ENCODE measurements at regions not wholly inside any gene's neighbourhood (a gene's known extent, or its start where the extent isn't known, plus 50 kb on each side); places are given as distances from the start of the nearest gene placed in this dataset.
"Not testable (repeated sequence)": the region's sequence is repeated elsewhere in the genome, so short reads cannot be mapped to it uniquely, and the experiment has no call there.

DNA sequence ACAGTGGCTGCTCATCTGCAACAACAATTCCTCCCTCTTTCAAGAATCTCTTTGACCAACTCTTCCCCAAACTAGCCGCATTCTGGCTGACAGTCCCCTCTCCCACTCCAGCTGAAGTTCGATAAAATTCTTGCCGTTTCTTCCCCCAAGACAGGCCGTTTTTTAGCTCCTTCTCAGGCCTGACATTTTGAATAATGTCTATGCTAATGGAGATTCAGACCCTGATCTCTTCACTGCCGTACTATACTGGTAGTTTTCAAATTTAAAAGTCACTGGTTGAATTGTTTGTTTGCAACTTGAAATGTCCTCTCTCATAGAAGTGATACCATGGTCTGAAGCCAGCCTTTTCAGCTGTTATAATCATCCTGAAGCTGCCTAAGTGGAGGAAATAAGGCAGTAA lies 65.9 kb upstream of the AMN1 start:
- TF ChIP-seq, protein P1, sequence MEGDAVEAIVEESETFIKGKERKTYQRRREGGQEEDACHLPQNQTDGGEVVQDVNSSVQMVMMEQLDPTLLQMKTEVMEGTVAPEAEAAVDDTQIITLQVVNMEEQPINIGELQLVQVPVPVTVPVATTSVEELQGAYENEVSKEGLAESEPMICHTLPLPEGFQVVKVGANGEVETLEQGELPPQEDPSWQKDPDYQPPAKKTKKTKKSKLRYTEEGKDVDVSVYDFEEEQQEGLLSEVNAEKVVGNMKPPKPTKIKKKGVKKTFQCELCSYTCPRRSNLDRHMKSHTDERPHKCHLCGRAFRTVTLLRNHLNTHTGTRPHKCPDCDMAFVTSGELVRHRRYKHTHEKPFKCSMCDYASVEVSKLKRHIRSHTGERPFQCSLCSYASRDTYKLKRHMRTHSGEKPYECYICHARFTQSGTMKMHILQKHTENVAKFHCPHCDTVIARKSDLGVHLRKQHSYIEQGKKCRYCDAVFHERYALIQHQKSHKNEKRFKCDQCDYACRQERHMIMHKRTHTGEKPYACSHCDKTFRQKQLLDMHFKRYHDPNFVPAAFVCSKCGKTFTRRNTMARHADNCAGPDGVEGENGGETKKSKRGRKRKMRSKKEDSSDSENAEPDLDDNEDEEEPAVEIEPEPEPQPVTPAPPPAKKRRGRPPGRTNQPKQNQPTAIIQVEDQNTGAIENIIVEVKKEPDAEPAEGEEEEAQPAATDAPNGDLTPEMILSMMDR (IDR thresholded peaks at IDR 0.05 in 4 of 5, conservative IDR thresholded peaks at IDR 0.05 in 1 of 5), result no peak
- no peak for TF ChIP-seq POLR2A (IDR thresholded peaks at IDR 0.05)
- Histone ChIP-seq H3K9me3 (no peaks in the 10 kb centered on the region), H3K27ac (no peak overlapping the region), H3K27me3 (no peaks in the 10 kb centered on the region), H3K4me1 (no peaks in the 10 kb centered on the region), H3K36me3 (no peaks in the 10 kb centered on the region), H3K4me3 (no peak overlapping the region)
- no peak for ATAC-seq
- in situ Hi-C loops (cut with MboI; ENCODE audit: low sequenced_read_pairs in 4 of 4), result no loop called here
- intact Hi-C loops (cut with DNase I; ENCODE audit: low total_unique reads), result no loop called here
- no peak for DNase-seq

DNA sequence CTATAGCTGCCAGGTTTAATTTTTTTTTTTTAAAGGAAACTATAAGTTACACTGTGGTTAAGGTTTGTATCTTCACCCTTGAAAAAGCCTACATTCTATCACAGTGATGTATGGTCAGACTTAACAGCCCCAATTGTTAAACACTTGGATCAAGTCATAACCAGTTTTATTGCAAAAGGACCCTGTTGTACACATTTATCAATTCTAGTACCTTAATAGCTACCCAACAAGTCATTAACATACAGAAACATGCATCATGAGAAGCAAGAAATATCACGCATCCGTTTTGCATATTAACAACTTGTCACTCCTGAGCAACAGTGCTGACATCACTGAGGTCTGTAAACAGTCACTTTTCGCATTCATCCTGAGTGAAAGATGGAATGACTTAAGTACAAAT lies 62.4 kb upstream of the AMN1 start:
- ATAC-seq; in situ Hi-C loops (cut with MboI; ENCODE audit: low sequenced_read_pairs in 4 of 4): not testable (repeated sequence)

DNA sequence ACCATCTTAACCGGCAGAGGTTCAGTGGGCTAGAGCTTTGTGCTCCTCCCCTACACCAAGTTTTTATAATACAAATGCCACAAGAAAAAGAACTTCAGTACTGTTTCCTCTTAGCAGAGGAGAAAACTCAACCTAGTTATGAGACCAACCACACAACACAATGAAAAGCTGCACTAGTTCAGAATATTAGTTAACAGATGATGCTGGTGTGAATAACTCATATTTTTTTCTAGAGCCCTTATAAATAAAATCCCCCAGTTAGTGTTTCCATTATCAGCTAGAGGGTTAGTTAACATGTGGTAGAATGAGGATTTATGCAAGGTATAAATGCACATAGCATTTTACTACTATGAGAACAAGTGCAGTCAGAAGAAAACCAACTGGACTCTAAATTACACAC lies 61.9 kb upstream of the AMN1 start:
- H3K27me3 ChIP-seq, result no peaks in the 10 kb centered on the region
- H3K27ac ChIP-seq, result no peak overlapping the region
- no peak for ATAC-seq
- in situ Hi-C loops (cut with MboI; ENCODE audit: low sequenced_read_pairs in 4 of 4) (no loop called here), intact Hi-C loops (cut with DNase I; ENCODE audit: low total_unique reads) (no loop called here)
- no peak for DNase-seq
- no peaks in the 10 kb centered on the region for H3K36me3 ChIP-seq
- no peaks in the 10 kb centered on the region for H3K9me3 ChIP-seq
- TF ChIP-seq POLR2A (IDR thresholded peaks at IDR 0.05), result no peak
- TF ChIP-seq, protein P1 (IDR thresholded peaks at IDR 0.05 in 4 of 5, conservative IDR thresholded peaks at IDR 0.05 in 1 of 5), result no peak
- H3K4me3 ChIP-seq, result no peak overlapping the region
- H3K4me1 ChIP-seq, result no peaks in the 10 kb centered on the region

More for the DNA sequence above, 62.4 kb upstream of the AMN1 start:
- H3K36me3 ChIP-seq; H3K27me3 ChIP-seq; H3K9me3 ChIP-seq; H3K4me1 ChIP-seq; H3K4me3 ChIP-seq; H3K27ac ChIP-seq; intact Hi-C loops (cut with DNase I; ENCODE audit: low total_unique reads); DNase-seq: not testable (repeated sequence)

DNA sequence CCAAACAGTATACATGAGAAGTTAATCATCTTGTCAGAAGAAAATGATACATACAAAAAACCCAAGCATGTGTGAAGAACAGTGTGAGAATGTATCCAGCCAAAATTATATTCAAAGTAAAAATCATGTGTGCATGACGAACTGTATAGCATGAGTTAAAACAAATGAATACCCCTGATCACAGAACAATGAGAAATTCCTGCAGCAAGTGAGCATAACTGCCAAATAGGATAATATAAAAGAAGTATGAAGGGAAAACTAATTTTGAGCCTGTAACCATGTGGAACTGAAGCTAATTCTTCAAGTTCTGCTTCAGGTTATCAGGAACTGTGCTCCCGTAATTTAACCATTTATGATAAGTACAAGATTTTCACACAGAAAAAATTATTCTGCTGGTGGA lies 56.5 kb upstream of the AMN1 start:
- H3K4me1 ChIP-seq, result no peaks in the 10 kb centered on the region
- H3K4me3 ChIP-seq, result no peak overlapping the region
- in situ Hi-C loops (cut with MboI; ENCODE audit: low sequenced_read_pairs in 4 of 4) (no loop called here), intact Hi-C loops (cut with DNase I; ENCODE audit: low total_unique reads) (no loop called here)
- no peak overlapping the region for H3K27ac ChIP-seq
- H3K36me3 ChIP-seq, result no peaks in the 10 kb centered on the region
- ATAC-seq (no peak), DNase-seq (no peak)
- TF ChIP-seq POLR2A (IDR thresholded peaks at IDR 0.05), result no peak
- TF ChIP-seq, protein P1 (IDR thresholded peaks at IDR 0.05 in 4 of 5, conservative IDR thresholded peaks at IDR 0.05 in 1 of 5), result no peak
- no peaks in the 10 kb centered on the region for H3K9me3 ChIP-seq
- H3K27me3 ChIP-seq, result no peaks in the 10 kb centered on the region

DNA sequence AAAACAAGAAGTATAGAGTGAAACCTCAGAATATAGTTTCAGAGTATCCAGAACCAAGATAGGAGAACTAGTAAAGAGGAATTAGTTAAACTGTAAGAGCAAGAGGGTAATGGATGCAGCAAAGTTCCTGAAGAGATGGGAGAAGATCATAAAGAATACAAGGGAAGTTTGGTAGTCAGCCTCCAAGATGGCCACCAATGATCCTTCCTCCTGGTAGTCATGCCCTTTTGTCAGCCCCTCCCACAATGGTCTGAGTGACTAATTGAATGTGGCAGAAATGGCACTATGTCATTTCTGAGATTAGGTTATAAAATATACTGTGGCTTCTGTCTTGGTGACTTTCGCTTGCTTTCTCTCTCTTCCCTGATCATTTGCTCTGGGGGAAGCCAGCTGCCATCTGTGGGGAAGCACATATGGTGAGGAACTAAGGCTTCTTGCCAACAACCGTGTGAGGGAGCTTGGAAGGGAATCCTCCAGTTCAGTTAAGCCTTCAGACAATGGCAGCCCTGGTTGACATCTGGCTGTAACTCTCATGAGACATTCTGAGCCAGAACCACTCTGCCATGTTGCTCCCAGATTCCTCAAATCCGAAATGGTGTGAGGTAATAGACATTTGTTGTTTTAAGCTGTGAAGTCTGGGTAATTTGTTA lies 55.3 kb upstream of the AMN1 start:
- Histone ChIP-seq H3K27me3 (no peaks in the 10 kb centered on the region), H3K4me3 (no peak overlapping the region), H3K9me3 (no peaks in the 10 kb centered on the region), H3K36me3 (no peaks in the 10 kb centered on the region), H3K27ac (no peak overlapping the region), H3K4me1 (no peaks in the 10 kb centered on the region)
- ATAC-seq (no peak), DNase-seq (no peak)
- TF ChIP-seq, protein P1 (IDR thresholded peaks at IDR 0.05 in 4 of 5, conservative IDR thresholded peaks at IDR 0.05 in 1 of 5), result no peak
- TF ChIP-seq POLR2A (IDR thresholded peaks at IDR 0.05), result no peak
- in situ Hi-C loops (cut with MboI; ENCODE audit: low sequenced_read_pairs in 4 of 4), result no loop called here
- intact Hi-C loops (cut with DNase I; ENCODE audit: low total_unique reads), result no loop called here
